Mesendoderm (in vitro differentiated cells): ENCODE measurements at regions not wholly inside any gene's neighbourhood (a gene's known extent, or its start where the extent isn't known, plus 50 kb on each side); places are given as distances from the start of the nearest gene placed in this dataset.

ENCODE experiments used
- DNase-seq: peaks from one replicate; pipeline ENCODE4 v3.0.0; 2013
- H2AK5ac ChIP-seq: 2 replicates; pipeline ENCODE4 v1.6.1; 2013; ENCODE audit warnings: low read length, inconsistent platforms
- H2BK120ac ChIP-seq: 2 replicates; pipeline ENCODE4 v1.6.1; 2013; ENCODE audit warnings: low read depth, mild to moderate bottlenecking, low read length, moderate library complexity, mixed read lengths
- H2BK15ac ChIP-seq: replicated peaks from 2 replicates; pipeline ENCODE4 v1.6.1; 2013; ENCODE audit warnings: low read depth, mild to moderate bottlenecking, moderate library complexity
- H2BK5ac ChIP-seq: 2 replicates; pipeline ENCODE4 v1.6.1; 2013; ENCODE audit warnings: low read length, inconsistent platforms
- H3K18ac ChIP-seq: 2 replicates; pipeline ENCODE4 v1.6.1; 2013; ENCODE audit warnings: mild to moderate bottlenecking, low read length, mixed read lengths
- H3K23ac ChIP-seq: one replicate; pipeline ENCODE4 v1.6.1; 2013; ENCODE audit warnings: low read length
- H3K27ac ChIP-seq: 2 replicates; pipeline ENCODE4 v1.5.1; 2013; ENCODE audit warnings: low read depth, mild to moderate bottlenecking, inconsistent platforms, low read length, moderate library complexity
- H3K27me3 ChIP-seq: 2 replicates; pipeline ENCODE4 v1.6.1; 2013; ENCODE audit warnings: low read length, control low read depth, mild to moderate bottlenecking, inconsistent platforms; ENCODE audit not compliant: insufficient read depth, poor library complexity
- H3K36me3 ChIP-seq: 2 replicates; pipeline ENCODE4 v1.6.1; 2013; ENCODE audit warnings: low read length, inconsistent platforms; ENCODE audit not compliant: control insufficient read depth, insufficient read depth
- H3K4ac ChIP-seq: one replicate; pipeline ENCODE4 v1.6.1; 2013; ENCODE audit warnings: low read depth, mild to moderate bottlenecking, low read length, moderate library complexity
- H3K4me1 ChIP-seq: 2 replicates; pipeline ENCODE4 v1.6.1; 2013; ENCODE audit warnings: low read depth, low read length, inconsistent platforms; ENCODE audit not compliant: control insufficient read depth
- H3K4me2 ChIP-seq: 2 replicates; pipeline ENCODE4 v1.6.1; 2013; ENCODE audit warnings: low read length
- H3K4me3 ChIP-seq: 2 replicates; pipeline ENCODE4 v1.5.1; 2013; ENCODE audit warnings: mild to moderate bottlenecking, low read length
- H3K56ac ChIP-seq: one replicate; pipeline ENCODE4 v1.6.1; 2013; ENCODE audit warnings: low read length
- H3K79me1 ChIP-seq: 2 replicates; pipeline ENCODE4 v1.6.1; 2013; ENCODE audit warnings: low read length, inconsistent platforms
- H3K79me2 ChIP-seq: 2 replicates; pipeline ENCODE4 v1.6.1; 2013; ENCODE audit warnings: mild to moderate bottlenecking, low read length; ENCODE audit not compliant: control insufficient read depth, insufficient read depth
- H3K9ac ChIP-seq: 2 replicates; pipeline ENCODE4 v1.6.1; 2013; ENCODE audit warnings: low read length, inconsistent platforms
- H4K5ac ChIP-seq: one replicate; pipeline ENCODE4 v1.6.1; 2013; ENCODE audit warnings: low read length
- H4K8ac ChIP-seq: one replicate; pipeline ENCODE4 v1.6.1; 2013; ENCODE audit warnings: low read depth, mild to moderate bottlenecking, control low read depth, low read length, moderate library complexity
- WGBS: extraction: QIAGEN DNeasy Blood & Tissue Kit; methylation state at CpG from one replicate; pipeline ENCODE4 v1.1.7; 2013; ENCODE audit warnings: low lambda C conversion rate, missing lambda C conversion rate; ENCODE audit not compliant: insufficient coverage; ENCODE audit errors: extremely low coverage; 5-methylcytosine and 5-hydroxymethylcytosine counted together

GRCh38 chr6:6494677-6495076, 93.8 kb upstream of the LY86 start:
- no peak overlapping the region for H3K18ac ChIP-seq
- H2BK5ac ChIP-seq: no peak overlapping the region
- H3K9ac ChIP-seq: no peak overlapping the region
- no peak overlapping the region for H4K8ac ChIP-seq
- WGBS: no CpG with 5 or more reads among the region's 6 CpGs
- H3K4me2 ChIP-seq: no peak overlapping the region
- H3K4me3 ChIP-seq: no peak overlapping the region
- H2BK120ac ChIP-seq: no peak overlapping the region
- H2BK15ac ChIP-seq: no peak overlapping the region
- no peaks in the 10 kb centered on the region for H3K27me3 ChIP-seq
- no peak overlapping the region for H2AK5ac ChIP-seq
- no peaks in the 10 kb centered on the region for H3K4me1 ChIP-seq
- H3K79me1 ChIP-seq: no peaks in the 10 kb centered on the region
- H3K27ac ChIP-seq: no peak overlapping the region
- H3K56ac ChIP-seq: no peak overlapping the region
- H3K23ac ChIP-seq: no peak overlapping the region
- no peaks in the 10 kb centered on the region for H3K79me2 ChIP-seq
- peak; percentile 87 for DNase-seq
- no peak overlapping the region for H4K5ac ChIP-seq
- no peaks in the 10 kb centered on the region for H3K36me3 ChIP-seq
- no peak overlapping the region for H3K4ac ChIP-seq

GRCh38 chr6:6495851-6496250, 92.7 kb upstream of the LY86 start:
- no peak overlapping the region for H2BK5ac ChIP-seq
- H3K4ac ChIP-seq: no peak overlapping the region
- H3K27me3 ChIP-seq: no peaks in the 10 kb centered on the region
- no peak overlapping the region for H4K5ac ChIP-seq
- H3K9ac ChIP-seq: no peak overlapping the region
- H3K23ac ChIP-seq: no peak overlapping the region
- H3K36me3 ChIP-seq: no peaks in the 10 kb centered on the region
- no peak overlapping the region for H3K56ac ChIP-seq
- no peaks in the 10 kb centered on the region for H3K4me1 ChIP-seq
- no peak for DNase-seq
- H3K18ac ChIP-seq: no peak overlapping the region
- H3K27ac ChIP-seq: no peak overlapping the region
- H2BK15ac ChIP-seq: no peak overlapping the region
- no peak overlapping the region for H2BK120ac ChIP-seq
- no peak overlapping the region for H2AK5ac ChIP-seq
- H3K79me1 ChIP-seq: no peaks in the 10 kb centered on the region
- H3K79me2 ChIP-seq: no peaks in the 10 kb centered on the region
- H3K4me3 ChIP-seq: no peak overlapping the region
- no peak overlapping the region for H3K4me2 ChIP-seq
- no CpG with 5 or more reads among the region's 3 CpGs for WGBS
- H4K8ac ChIP-seq: no peak overlapping the region

- H3K4ac ChIP-seq: no peak overlapping the region
- H3K4me1 ChIP-seq: no peaks in the 10 kb centered on the region
- no peak overlapping the region for H4K8ac ChIP-seq
- H3K18ac ChIP-seq: no peak overlapping the region
- no peaks in the 10 kb centered on the region for H3K79me2 ChIP-seq
- no peak overlapping the region for H2BK120ac ChIP-seq
- no peaks in the 10 kb centered on the region for H3K36me3 ChIP-seq
- no peak overlapping the region for H4K5ac ChIP-seq
- no peak for DNase-seq
- H3K27ac ChIP-seq: no peak overlapping the region
- no peak overlapping the region for H2BK5ac ChIP-seq
- no peak overlapping the region for H3K56ac ChIP-seq
- H3K23ac ChIP-seq: no peak overlapping the region
- no peak overlapping the region for H3K4me3 ChIP-seq
- H3K79me1 ChIP-seq: no peaks in the 10 kb centered on the region
- H3K9ac ChIP-seq: no peak overlapping the region
- H2AK5ac ChIP-seq: no peak overlapping the region
- no CpG with 5 or more reads among the region's 10 CpGs for WGBS
- H2BK15ac ChIP-seq: no peak overlapping the region
- H3K4me2 ChIP-seq: no peak overlapping the region
- H3K27me3 ChIP-seq: no peaks in the 10 kb centered on the region
Measured at GRCh38 chr6:6497541-6497940, 91.0 kb upstream of the LY86 start.

- WGBS: no CpG with 5 or more reads among the region's 1 CpG
- Histone ChIP-seq H3K36me3 (no peaks in the 10 kb centered on the region), H2BK120ac (no peak overlapping the region), H3K4ac (no peak overlapping the region), H3K56ac (no peak overlapping the region), H2AK5ac (no peak overlapping the region), H3K9ac (no peak overlapping the region), H4K5ac (no peak overlapping the region), H3K4me1 (no peaks in the 10 kb centered on the region), H3K4me2 (no peak overlapping the region), H4K8ac (no peak overlapping the region), H3K79me1 (no peaks in the 10 kb centered on the region), H2BK5ac (no peak overlapping the region), H3K18ac (no peak overlapping the region), H3K23ac (no peak overlapping the region), H3K4me3 (no peak overlapping the region), H2BK15ac (no peak overlapping the region), H3K27me3 (no peaks in the 10 kb centered on the region), H3K79me2 (no peaks in the 10 kb centered on the region), H3K27ac (no peak overlapping the region)
- DNase-seq: peak; percentile 77
Measured at GRCh38 chr6:6497976-6498375, 90.5 kb upstream of the LY86 start.

- WGBS: no CpG with 5 or more reads among the region's 7 CpGs
Measured at GRCh38 chr6:6503191-6503590, 85.3 kb upstream of the LY86 start.

GRCh38 chr6:6505111-6505510, 83.4 kb upstream of the LY86 start:
- H3K18ac ChIP-seq: no peak overlapping the region
- H3K4me3 ChIP-seq: no peak overlapping the region
- no peaks in the 10 kb centered on the region for H3K36me3 ChIP-seq
- H4K5ac ChIP-seq: no peak overlapping the region
- no peak overlapping the region for H2BK15ac ChIP-seq
- no peaks in the 10 kb centered on the region for H3K79me1 ChIP-seq
- H3K79me2 ChIP-seq: no peaks in the 10 kb centered on the region
- no peaks in the 10 kb centered on the region for H3K27me3 ChIP-seq
- H2BK5ac ChIP-seq: no peak overlapping the region
- no peak overlapping the region for H3K9ac ChIP-seq
- H3K4ac ChIP-seq: no peak overlapping the region
- WGBS: no CpG with 5 or more reads among the region's 3 CpGs
- no peak overlapping the region for H3K4me2 ChIP-seq
- no peak overlapping the region for H2AK5ac ChIP-seq
- no peak overlapping the region for H3K27ac ChIP-seq
- H2BK120ac ChIP-seq: no peak overlapping the region
- H3K23ac ChIP-seq: no peak overlapping the region
- no peak overlapping the region for H4K8ac ChIP-seq
- DNase-seq: no peak
- no peak overlapping the region for H3K56ac ChIP-seq
- no peaks in the 10 kb centered on the region for H3K4me1 ChIP-seq

More at GRCh38 chr6:6503191-6503590, 85.3 kb upstream of the LY86 start:
- H3K36me3 ChIP-seq: no peaks in the 10 kb centered on the region
- H4K8ac ChIP-seq: no peak overlapping the region
- no peak overlapping the region for H3K27ac ChIP-seq
- no peaks in the 10 kb centered on the region for H3K4me1 ChIP-seq
- H3K4me2 ChIP-seq: no peak overlapping the region
- H3K79me2 ChIP-seq: no peaks in the 10 kb centered on the region
- no peaks in the 10 kb centered on the region for H3K27me3 ChIP-seq
- no peak overlapping the region for H2BK120ac ChIP-seq
- H3K23ac ChIP-seq: no peak overlapping the region
- no peak overlapping the region for H3K9ac ChIP-seq
- H2AK5ac ChIP-seq: no peak overlapping the region
- H3K79me1 ChIP-seq: no peaks in the 10 kb centered on the region
- no peak overlapping the region for H3K18ac ChIP-seq
- no peak overlapping the region for H3K56ac ChIP-seq
- no peak overlapping the region for H3K4me3 ChIP-seq
- no peak overlapping the region for H3K4ac ChIP-seq
- H4K5ac ChIP-seq: no peak overlapping the region
- no peak overlapping the region for H2BK5ac ChIP-seq
- H2BK15ac ChIP-seq: no peak overlapping the region
- no peak for DNase-seq
